H4 (cell line): ENCODE measurements at regions not wholly inside any gene's neighbourhood (a gene's known extent, or its start where the extent isn't known, plus 50 kb on each side); places are given as distances from the start of the nearest gene placed in this dataset.

Source experiments
- DNase-seq: peaks from one replicate; pipeline ENCODE4 v3.0.0-alpha.2; 2015; ENCODE audit warnings: low spot score

- DNase-seq = no peak
Observed at GRCh38 chr9:673264-673965, 168.1 kb upstream of the DMRT1 start.

GRCh38 chr9:673966-674526 lies 167.5 kb upstream of the DMRT1 start:
- no peak for DNase-seq

- no peak for DNase-seq
Observed at GRCh38 chr9:675697-676370, 165.7 kb upstream of the DMRT1 start.

GRCh38 chr9:676780-677438 lies 164.6 kb upstream of the DMRT1 start:
- DNase-seq = no peak

- no peak for DNase-seq
Observed at GRCh38 chr9:677461-678097, 163.9 kb upstream of the DMRT1 start.

- DNase-seq = no peak
Observed at GRCh38 chr9:678897-679296, 162.6 kb upstream of the DMRT1 start.

GRCh38 chr9:679462-679861 lies 162.0 kb upstream of the DMRT1 start:
- DNase-seq = no peak

GRCh38 chr9:680106-680505 lies 161.4 kb upstream of the DMRT1 start:
- no peak for DNase-seq

GRCh38 chr9:682633-683508 lies 158.6 kb upstream of the DMRT1 start:
- DNase-seq = no peak

GRCh38 chr9:683509-684021 lies 157.9 kb upstream of the DMRT1 start:
- DNase-seq = no peak

GRCh38 chr9:684054-684890 lies 157.2 kb upstream of the DMRT1 start:
- DNase-seq = peak; percentile 68

GRCh38 chr9:684941-685340 lies 156.6 kb upstream of the DMRT1 start:
- no peak for DNase-seq

- no peak for DNase-seq
Observed at GRCh38 chr9:686321-686813, 155.1 kb upstream of the DMRT1 start.

- no peak for DNase-seq
Observed at GRCh38 chr9:687034-687785, 154.3 kb upstream of the DMRT1 start.

- no peak for DNase-seq
Observed at GRCh38 chr9:687994-688393, 153.5 kb upstream of the DMRT1 start.

GRCh38 chr9:690517-691111 lies 150.9 kb upstream of the DMRT1 start:
- DNase-seq = no peak

- DNase-seq = no peak
Observed at GRCh38 chr9:691825-692400, 149.6 kb upstream of the DMRT1 start.

GRCh38 chr9:692636-693129 lies 148.8 kb upstream of the DMRT1 start:
- no peak for DNase-seq
